ENCODE measurements at regions not wholly inside any gene's neighbourhood (a gene's known extent, or its start where the extent isn't known, plus 50 kb on each side); places are given as distances from the start of the nearest gene placed in this dataset.
"Not testable (repeated sequence)": the region's sequence is repeated elsewhere in the genome, so short reads cannot be mapped to it uniquely, and the experiment has no call there.

DNA sequence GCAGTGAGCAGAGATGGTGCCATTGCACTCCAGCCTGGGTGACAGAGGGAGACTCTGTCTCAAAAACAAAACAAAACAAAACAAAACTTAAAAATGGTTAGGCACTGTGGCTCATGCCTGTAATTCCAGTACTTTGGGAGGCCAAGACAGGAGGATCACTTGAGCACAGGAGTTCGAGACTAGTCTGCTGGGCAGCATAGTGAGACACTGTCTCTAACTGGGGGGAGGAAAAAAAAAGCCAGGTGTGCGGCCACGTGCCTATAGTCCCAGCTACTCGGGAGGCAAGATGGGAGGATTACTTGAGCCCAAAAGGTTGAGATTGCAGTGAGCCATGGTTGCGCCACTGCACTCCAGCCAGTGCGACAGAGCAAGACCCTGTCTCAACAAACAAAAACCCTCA is 105.5 kb upstream of the TPTE start:
- TF ChIP-seq CTCF, POLR2A, EP300 (IDR thresholded peaks at IDR 0.05): not testable (repeated sequence)

Data from sigmoid colon (tissue), 4 donors.